IPS-NIHi7 (cell line): ENCODE measurements at regions not wholly inside any gene's neighbourhood (a gene's known extent, or its start where the extent isn't known, plus 50 kb on each side); places are given as distances from the start of the nearest gene placed in this dataset.

Experiments used
- DNase-seq: peaks from one replicate; pipeline ENCODE4 v3.0.0; 2012; ENCODE audit warnings: mixed read lengths; ENCODE audit errors: extremely low spot score

- DNase-seq = no peak
Observed at GRCh38 chr14:93870377-93870776, 56.8 kb upstream of the FAM181A start.

GRCh38 chr14:93869427-93869826, 57.7 kb upstream of the FAM181A start:
- DNase-seq = no peak

- DNase-seq = no peak
Observed at GRCh38 chr14:93868165-93868564, 59.0 kb upstream of the FAM181A start.

GRCh38 chr14:93862265-93862664, 64.9 kb upstream of the FAM181A start:
- no peak for DNase-seq

GRCh38 chr14:93861836-93862235, 65.3 kb upstream of the FAM181A start:
- DNase-seq = no peak

GRCh38 chr14:93859957-93860356, 67.2 kb upstream of the FAM181A start:
- no peak for DNase-seq

- DNase-seq = no peak
Observed at GRCh38 chr14:93858896-93859295, 68.2 kb upstream of the FAM181A start.

GRCh38 chr14:93857500-93858283, 69.4 kb upstream of the PRIMA1 start:
- peak; percentile 65 for DNase-seq

- no peak for DNase-seq
Observed at GRCh38 chr14:93857081-93857480, 68.8 kb upstream of the PRIMA1 start.

GRCh38 chr14:93855737-93856136, 67.5 kb upstream of the PRIMA1 start:
- no peak for DNase-seq

GRCh38 chr14:93847473-93847872, 59.2 kb upstream of the PRIMA1 start:
- no peak for DNase-seq

GRCh38 chr14:93838238-93838637, 50.0 kb upstream of the PRIMA1 start:
- no peak for DNase-seq
